BLaER1 (cell line): ENCODE measurements at regions not wholly inside any gene's neighbourhood (a gene's known extent, or its start where the extent isn't known, plus 50 kb on each side); places are given as distances from the start of the nearest gene placed in this dataset.

Source experiments
- H3K27ac ChIP-seq: shearing (Covaris generic); formaldehyde crosslinking; 2 replicates; pipeline ENCODE4 v1.8.1; 2022
- H3K27me3 ChIP-seq: shearing (Covaris generic); formaldehyde crosslinking; 2 replicates; pipeline ENCODE4 v1.8.1; 2022
- H3K36me3 ChIP-seq: shearing (Covaris generic); formaldehyde crosslinking; 2 replicates; pipeline ENCODE4 v1.8.1; 2022
- H3K4me1 ChIP-seq: shearing (Covaris generic); formaldehyde crosslinking; 2 replicates; pipeline ENCODE4 v1.8.1; 2022
- H3K4me2 ChIP-seq: shearing (Covaris generic); formaldehyde crosslinking; 2 replicates; pipeline ENCODE4 v1.8.1; 2022
- H3K4me3 ChIP-seq: shearing (Covaris generic); formaldehyde crosslinking; 2 replicates; pipeline ENCODE4 v1.8.1; 2022
- H3K9ac ChIP-seq: shearing (Covaris generic); formaldehyde crosslinking; 2 replicates; pipeline ENCODE4 v1.8.1; 2022
- H3K9me3 ChIP-seq: shearing (Covaris generic); formaldehyde crosslinking; 2 replicates; pipeline ENCODE4 v1.8.1; 2022
- H4K20me1 ChIP-seq: shearing (Covaris generic); formaldehyde crosslinking; 2 replicates; pipeline ENCODE4 v1.8.1; 2022
- Cebpa-rat ChIP-seq: shearing (Covaris generic); IDR thresholded peaks from 2 replicates; pipeline ENCODE4 v1.8.1; 2022

DNA sequence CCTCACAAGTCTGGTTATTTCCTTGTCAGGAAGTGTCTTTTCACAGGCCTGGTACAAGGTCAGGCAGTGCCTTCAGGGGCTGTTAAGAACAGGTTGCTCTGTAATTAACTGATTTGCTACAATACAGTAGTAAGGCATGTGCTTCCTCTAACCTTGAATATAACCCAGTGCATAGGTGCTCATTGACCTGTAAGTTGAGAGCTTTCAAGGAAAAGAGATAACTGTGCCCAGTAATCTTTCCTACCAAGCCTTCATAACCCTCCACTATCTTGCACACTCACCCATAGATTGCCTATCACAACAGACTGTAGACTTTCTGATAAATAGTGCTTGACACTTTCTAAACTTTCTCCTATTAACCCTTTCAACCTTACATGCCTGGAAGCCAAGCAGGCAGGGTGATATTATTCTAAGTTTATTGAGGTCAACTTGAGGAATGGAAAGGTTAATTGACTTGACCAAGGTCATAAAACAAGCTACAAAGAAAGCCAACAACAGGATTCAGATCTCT, 148.1 kb downstream of the PPARGC1A start:
- Histone ChIP-seq H3K36me3 (no peaks in the 10 kb centered on the region), H4K20me1 (no peaks in the 10 kb centered on the region), H3K27ac (no peak overlapping the region), H3K4me1 (no peaks in the 10 kb centered on the region), H3K4me3 (no peak overlapping the region), H3K9me3 (no peaks in the 10 kb centered on the region), H3K9ac (no peak overlapping the region), H3K27me3 (no peaks in the 10 kb centered on the region), H3K4me2 (no peak overlapping the region)
- TF ChIP-seq Cebpa-rat, result no peak

- Histone ChIP-seq H3K27ac (no peak overlapping the region), H3K4me1 (no peaks in the 10 kb centered on the region), H4K20me1 (no peaks in the 10 kb centered on the region), H3K4me3 (no peak overlapping the region), H3K9me3 (no peaks in the 10 kb centered on the region), H3K36me3 (no peaks in the 10 kb centered on the region), H3K4me2 (no peak overlapping the region), H3K9ac (no peak overlapping the region), H3K27me3 (no peaks in the 10 kb centered on the region)
- no peak for TF ChIP-seq Cebpa-rat
Measured at GRCh38 chr4:23737571-23737970, 152.3 kb downstream of the PPARGC1A start.

DNA sequence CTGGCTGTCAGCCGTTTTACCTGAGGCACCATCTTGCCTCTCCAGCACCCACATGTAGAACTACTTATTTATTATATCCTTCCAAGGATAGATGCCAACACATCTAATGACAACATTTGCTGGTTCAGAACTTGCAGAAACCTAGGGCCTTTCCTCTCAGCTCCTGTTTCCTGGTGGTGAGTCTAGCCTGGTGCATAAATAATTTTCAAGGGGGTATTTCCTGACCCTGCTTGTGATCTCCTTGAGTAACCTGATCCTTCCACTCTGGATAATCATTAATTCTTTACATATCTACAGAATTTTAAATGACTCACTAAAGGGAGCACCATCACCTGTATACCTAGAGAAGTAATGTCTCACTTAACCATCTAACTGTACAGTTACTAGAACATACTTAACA, 153.4 kb downstream of the PPARGC1A start:
- H3K4me1 ChIP-seq, result no peaks in the 10 kb centered on the region
- no peak for TF ChIP-seq Cebpa-rat
- H3K4me2 ChIP-seq, result no peak overlapping the region
- H3K9me3 ChIP-seq, result no peaks in the 10 kb centered on the region
- H3K9ac ChIP-seq, result no peak overlapping the region
- no peaks in the 10 kb centered on the region for H3K36me3 ChIP-seq
- H4K20me1 ChIP-seq, result no peaks in the 10 kb centered on the region
- H3K27ac ChIP-seq, result no peak overlapping the region
- H3K27me3 ChIP-seq, result no peaks in the 10 kb centered on the region
- H3K4me3 ChIP-seq, result no peak overlapping the region

- Histone ChIP-seq H3K9ac (no peak overlapping the region), H3K27ac (no peak overlapping the region), H4K20me1 (no peaks in the 10 kb centered on the region), H3K4me2 (no peak overlapping the region), H3K27me3 (no peaks in the 10 kb centered on the region), H3K4me1 (no peaks in the 10 kb centered on the region), H3K4me3 (no peak overlapping the region), H3K36me3 (no peaks in the 10 kb centered on the region), H3K9me3 (no peaks in the 10 kb centered on the region)
- no peak for TF ChIP-seq Cebpa-rat
Measured at GRCh38 chr4:23734000-23734399, 155.8 kb downstream of the PPARGC1A start.

- no peaks in the 10 kb centered on the region for H3K9me3 ChIP-seq
- H3K36me3 ChIP-seq, result no peaks in the 10 kb centered on the region
- no peak overlapping the region for H3K4me2 ChIP-seq
- H3K27ac ChIP-seq, result no peak overlapping the region
- no peaks in the 10 kb centered on the region for H4K20me1 ChIP-seq
- H3K27me3 ChIP-seq, result no peaks in the 10 kb centered on the region
- no peak overlapping the region for H3K9ac ChIP-seq
- TF ChIP-seq Cebpa-rat, result no peak
- no peak overlapping the region for H3K4me3 ChIP-seq
- H3K4me1 ChIP-seq, result no peaks in the 10 kb centered on the region
Measured at GRCh38 chr4:23733476-23733875, 156.4 kb downstream of the PPARGC1A start.

DNA sequence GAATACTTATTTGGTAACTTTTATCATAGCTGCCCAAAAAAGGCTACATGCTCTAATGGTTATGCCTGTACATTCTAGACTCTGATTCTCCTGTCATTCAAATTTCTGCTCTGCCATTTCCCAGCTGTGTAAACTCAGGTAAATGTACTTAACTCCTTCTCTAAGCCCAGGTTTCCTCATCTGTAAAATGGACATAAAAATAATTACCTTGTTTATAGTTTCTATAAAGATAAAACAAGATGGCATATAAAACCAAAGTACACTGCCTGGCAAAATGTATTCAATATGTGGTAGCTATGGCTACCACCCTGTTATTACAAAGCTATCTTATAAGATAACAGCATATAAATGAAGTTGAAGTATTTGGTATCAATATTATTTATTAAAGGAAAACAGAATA, 158.8 kb downstream of the PPARGC1A start:
- Histone ChIP-seq H3K4me2 (no peak overlapping the region), H4K20me1 (no peaks in the 10 kb centered on the region), H3K4me1 (no peaks in the 10 kb centered on the region), H3K27me3 (no peaks in the 10 kb centered on the region), H3K4me3 (no peak overlapping the region), H3K27ac (no peak overlapping the region), H3K9me3 (no peaks in the 10 kb centered on the region), H3K9ac (no peak overlapping the region), H3K36me3 (no peaks in the 10 kb centered on the region)
- no peak for TF ChIP-seq Cebpa-rat

GRCh38 chr4:23728971-23729370, 160.9 kb downstream of the PPARGC1A start:
- Histone ChIP-seq H3K36me3 (no peaks in the 10 kb centered on the region), H3K4me2 (no peak overlapping the region), H3K9ac (no peak overlapping the region), H3K9me3 (no peaks in the 10 kb centered on the region), H3K4me1 (no peaks in the 10 kb centered on the region), H3K27me3 (no peaks in the 10 kb centered on the region), H3K27ac (no peak overlapping the region), H4K20me1 (no peaks in the 10 kb centered on the region), H3K4me3 (no peak overlapping the region)
- no peak for TF ChIP-seq Cebpa-rat

GRCh38 chr4:23728393-23728792, 161.5 kb downstream of the PPARGC1A start:
- H4K20me1 ChIP-seq, result no peaks in the 10 kb centered on the region
- H3K27ac ChIP-seq, result no peak overlapping the region
- TF ChIP-seq Cebpa-rat, result no peak
- H3K27me3 ChIP-seq, result no peaks in the 10 kb centered on the region
- no peaks in the 10 kb centered on the region for H3K9me3 ChIP-seq
- H3K4me2 ChIP-seq, result no peak overlapping the region
- no peak overlapping the region for H3K4me3 ChIP-seq
- no peaks in the 10 kb centered on the region for H3K4me1 ChIP-seq
- H3K9ac ChIP-seq, result no peak overlapping the region
- no peaks in the 10 kb centered on the region for H3K36me3 ChIP-seq

GRCh38 chr4:23720556-23720955, 169.3 kb downstream of the PPARGC1A start:
- Histone ChIP-seq H4K20me1 (no peaks in the 10 kb centered on the region), H3K9me3 (no peaks in the 10 kb centered on the region), H3K27ac (no peak overlapping the region), H3K4me3 (no peak overlapping the region), H3K4me2 (no peak overlapping the region), H3K4me1 (no peaks in the 10 kb centered on the region), H3K9ac (no peak overlapping the region), H3K27me3 (no peaks in the 10 kb centered on the region), H3K36me3 (no peaks in the 10 kb centered on the region)
- TF ChIP-seq Cebpa-rat, result no peak

- H3K4me2 ChIP-seq, result no peak overlapping the region
- H3K27me3 ChIP-seq, result no peaks in the 10 kb centered on the region
- no peak overlapping the region for H3K4me3 ChIP-seq
- H3K4me1 ChIP-seq, result no peaks in the 10 kb centered on the region
- no peak overlapping the region for H3K27ac ChIP-seq
- no peak for TF ChIP-seq Cebpa-rat
- no peaks in the 10 kb centered on the region for H4K20me1 ChIP-seq
- no peaks in the 10 kb centered on the region for H3K9me3 ChIP-seq
- no peaks in the 10 kb centered on the region for H3K36me3 ChIP-seq
- H3K9ac ChIP-seq, result no peak overlapping the region
Measured at GRCh38 chr4:23718435-23718834, 171.4 kb downstream of the PPARGC1A start.

DNA sequence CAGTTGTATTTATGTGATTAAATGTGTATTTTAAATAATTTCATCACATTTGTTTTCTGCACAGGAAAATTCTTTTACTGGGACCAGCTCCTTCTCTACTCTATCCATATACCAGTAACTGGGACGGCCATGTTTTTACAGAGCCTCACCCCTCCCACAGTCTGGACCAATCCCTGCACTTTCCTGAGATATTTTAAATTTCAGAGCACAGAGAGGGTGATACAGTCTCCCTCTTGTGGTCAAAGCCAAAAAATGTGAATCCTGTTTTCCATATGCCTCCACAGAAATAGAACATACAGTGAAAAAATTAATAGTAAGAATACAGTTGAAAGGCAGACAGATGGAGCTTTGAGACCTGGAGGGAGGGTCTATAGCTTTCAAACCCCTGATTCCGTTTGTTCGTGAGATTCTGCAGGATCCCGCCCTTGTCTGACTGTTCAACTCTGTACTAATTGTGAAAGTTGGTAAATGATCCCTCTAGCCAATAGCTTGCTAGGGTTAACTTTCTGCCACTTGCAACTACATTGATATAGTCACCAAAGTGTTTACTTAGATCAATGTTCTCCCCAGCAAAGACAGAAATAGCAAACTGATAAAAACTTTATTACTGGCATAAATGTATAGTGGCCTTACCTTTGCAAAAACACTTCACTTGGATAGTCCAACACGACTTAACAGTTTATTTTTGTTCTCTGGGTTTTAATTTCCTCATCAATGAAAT, 172.2 kb downstream of the PPARGC1A start:
- H3K4me1 ChIP-seq, result no peaks in the 10 kb centered on the region
- no peak overlapping the region for H3K4me3 ChIP-seq
- H3K27me3 ChIP-seq, result no peaks in the 10 kb centered on the region
- no peak overlapping the region for H3K9ac ChIP-seq
- TF ChIP-seq Cebpa-rat, result no peak
- no peaks in the 10 kb centered on the region for H3K36me3 ChIP-seq
- no peaks in the 10 kb centered on the region for H3K9me3 ChIP-seq
- H4K20me1 ChIP-seq, result no peaks in the 10 kb centered on the region
- H3K4me2 ChIP-seq, result no peak overlapping the region
- H3K27ac ChIP-seq, result no peak overlapping the region
